Body of pancreas (tissue), 4 donors: ENCODE measurements at regions not wholly inside any gene's neighbourhood (a gene's known extent, or its start where the extent isn't known, plus 50 kb on each side); places are given as distances from the start of the nearest gene placed in this dataset.

ENCODE experiments used
- ATAC-seq: fragments of 150-250 bp; one replicate; pipeline ENCODE4 v1.9.1; 2016
- DNase-seq, 4 donors: peaks; one replicate each; pipeline ENCODE4 v3.0.0-alpha.2; 2019
- H3K27ac ChIP-seq, 4 donors: fragments of 200-600 bp; sonication (generic); 1 replicate in 3 of 4; 2 replicates in 1 of 4; pipeline versions ENCODE4 v1.5.1 to v1.6.1; 2016 to 2019; ENCODE audit warnings: mild to moderate bottlenecking in 1 of 4, mixed read lengths in 1 of 4, moderate library complexity in 1 of 4
- H3K27me3 ChIP-seq, 2 donors: fragments of 200-600 bp; sonication (generic); one replicate each; pipeline ENCODE4 v1.6.0; 2016; ENCODE audit warnings: mild to moderate bottlenecking in 1 of 2
- H3K36me3 ChIP-seq, 2 donors: fragments of 200-600 bp; sonication (generic); replicated peaks in 1 of 2; 2 replicates each; pipeline ENCODE4 v1.5.1; 2016; ENCODE audit warnings: low read depth in 2 of 2; ENCODE audit not compliant: insufficient read depth in 1 of 2
- H3K4me1 ChIP-seq: fragments of 200-600 bp; sonication (generic); one replicate; pipeline ENCODE4 v1.6.0; 2016
- H3K4me3 ChIP-seq, 2 donors: fragments of 200-600 bp; sonication (generic); 1 replicate in 1 of 2; 2 replicates in 1 of 2; pipeline ENCODE4 v1.5.1; 2016 to 2019
- H3K9me3 ChIP-seq, 3 donors: fragments of 200-600 bp; sonication (generic); 1 replicate in 2 of 3; 2 replicates in 1 of 3; pipeline ENCODE4 v1.5.1; 2016
- POLR2A ChIP-seq, 3 donors: fragments of 450-650 bp; IDR thresholded peaks; one replicate each; pipeline ENCODE4 v1.6.1; 2016; ENCODE audit warnings: antibody characterized with exemption in 3 of 3, mild to moderate bottlenecking in 2 of 3
- WGBS, 2 donors: methylation state at CpG; one replicate each; pipeline ENCODE4 v1.1.5; 2017; 5-methylcytosine and 5-hydroxymethylcytosine counted together
- intact Hi-C: fragments of 100-400 bp; cut with DNase I; formaldehyde crosslinking; loops from one replicate; pipeline ENCODE4 v1.15.1; 2023
- TF ChIP-seq, protein P1 (sequence below), 7 experiments: fragments of 450-650 bp in 4 of 7; fragments of 200-600 bp in 3 of 7; sonication (generic) in 3 of 7; IDR thresholded peaks; one replicate each; pipeline ENCODE4 v1.5.1; 2016 to 2019; ENCODE audit warnings: antibody characterized with exemption in 7 of 7

DNA sequence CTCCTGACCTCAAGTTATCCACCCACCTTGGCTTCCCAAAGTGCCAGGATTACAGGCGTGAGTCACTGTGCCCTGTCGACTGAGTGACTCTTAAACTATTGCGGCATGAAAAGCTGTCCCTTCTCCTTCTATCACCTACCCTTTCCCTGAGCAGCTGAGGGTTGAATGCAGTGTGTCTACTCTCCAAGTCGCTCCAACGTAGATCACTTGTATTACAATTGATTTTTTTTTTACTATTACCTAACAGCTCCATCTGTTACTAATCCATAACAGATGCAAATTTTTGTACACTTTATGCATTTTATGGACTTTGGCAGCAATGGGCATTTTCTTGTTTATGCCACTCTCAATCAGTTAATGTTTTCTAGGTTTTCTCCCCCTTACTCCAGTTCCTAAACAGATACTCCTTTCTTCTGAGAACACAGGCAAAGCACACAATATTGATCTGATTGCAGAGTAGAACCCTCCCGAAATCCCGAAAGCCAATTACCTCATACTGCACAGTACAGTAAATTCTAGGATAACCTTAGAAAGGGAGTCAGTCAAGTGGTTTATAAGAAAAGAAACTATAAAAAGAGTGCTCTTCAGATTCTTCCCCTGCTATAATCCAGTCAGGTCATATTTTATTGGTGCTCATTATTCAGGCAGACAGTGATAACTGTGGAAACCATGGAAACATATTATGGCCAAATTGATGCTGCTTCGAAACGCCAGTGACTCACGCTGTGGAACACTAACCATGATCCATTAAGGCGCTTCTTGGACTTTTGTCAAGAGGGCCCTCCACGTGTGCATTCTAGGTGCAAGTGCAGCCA lies 273.0 kb downstream of the ADGB start:
- ATAC-seq (peak; percentile 73), DNase-seq (peak in 1 of 4 donors; percentile 22)
- H3K27ac ChIP-seq = peak overlapping the region in 2 of 4 donors; percentile 14 to 34
- peaks cover 20% of the 10 kb centered on the region for H3K4me1 ChIP-seq
- intact Hi-C loops = no loop called here
- no peak for TF ChIP-seq POLR2A (IDR thresholded peaks at IDR 0.05)
- TF ChIP-seq, protein P1, sequence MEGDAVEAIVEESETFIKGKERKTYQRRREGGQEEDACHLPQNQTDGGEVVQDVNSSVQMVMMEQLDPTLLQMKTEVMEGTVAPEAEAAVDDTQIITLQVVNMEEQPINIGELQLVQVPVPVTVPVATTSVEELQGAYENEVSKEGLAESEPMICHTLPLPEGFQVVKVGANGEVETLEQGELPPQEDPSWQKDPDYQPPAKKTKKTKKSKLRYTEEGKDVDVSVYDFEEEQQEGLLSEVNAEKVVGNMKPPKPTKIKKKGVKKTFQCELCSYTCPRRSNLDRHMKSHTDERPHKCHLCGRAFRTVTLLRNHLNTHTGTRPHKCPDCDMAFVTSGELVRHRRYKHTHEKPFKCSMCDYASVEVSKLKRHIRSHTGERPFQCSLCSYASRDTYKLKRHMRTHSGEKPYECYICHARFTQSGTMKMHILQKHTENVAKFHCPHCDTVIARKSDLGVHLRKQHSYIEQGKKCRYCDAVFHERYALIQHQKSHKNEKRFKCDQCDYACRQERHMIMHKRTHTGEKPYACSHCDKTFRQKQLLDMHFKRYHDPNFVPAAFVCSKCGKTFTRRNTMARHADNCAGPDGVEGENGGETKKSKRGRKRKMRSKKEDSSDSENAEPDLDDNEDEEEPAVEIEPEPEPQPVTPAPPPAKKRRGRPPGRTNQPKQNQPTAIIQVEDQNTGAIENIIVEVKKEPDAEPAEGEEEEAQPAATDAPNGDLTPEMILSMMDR (IDR thresholded peaks at IDR 0.05) = no peak
- no peaks in the 10 kb centered on the region for H3K27me3 ChIP-seq
- H3K36me3 ChIP-seq = no peaks in the 10 kb centered on the region
- no peak overlapping the region for H3K4me3 ChIP-seq
- 59 to 67% methylated on average over 12 of the region's 12 CpGs for WGBS, 2 donors
- no peaks in the 10 kb centered on the region for H3K9me3 ChIP-seq

DNA sequence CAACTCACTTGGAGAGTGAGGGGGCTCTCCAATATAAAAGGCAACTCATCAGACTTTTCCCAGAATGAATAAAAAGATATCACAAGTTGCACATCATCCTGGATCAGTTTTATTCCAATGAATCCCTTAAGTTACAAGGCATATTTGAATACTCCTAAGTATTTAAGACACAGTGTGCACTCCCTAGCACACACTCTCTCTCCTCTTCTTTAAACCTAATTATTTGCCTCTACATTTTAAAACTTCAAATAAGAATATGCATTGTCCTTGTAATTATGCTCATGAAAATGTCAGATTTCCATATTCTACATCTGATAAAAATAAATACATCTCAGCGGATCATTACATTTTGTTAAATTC lies 273.6 kb downstream of the ADGB start:
- H3K9me3 ChIP-seq = no peaks in the 10 kb centered on the region
- ATAC-seq = no peak
- DNase-seq = no peak
- H3K27me3 ChIP-seq = no peaks in the 10 kb centered on the region
- H3K4me1 ChIP-seq = peaks cover 20% of the 10 kb centered on the region
- WGBS, 2 donors = 92 to 95% methylated on average over 1 of the region's 1 CpG
- no peak for TF ChIP-seq POLR2A (IDR thresholded peaks at IDR 0.05)
- TF ChIP-seq, protein P1 (IDR thresholded peaks at IDR 0.05) = no peak
- peak overlapping the region in 1 of 4 donors; percentile 34 for H3K27ac ChIP-seq
- H3K4me3 ChIP-seq = no peak overlapping the region
- no peaks in the 10 kb centered on the region for H3K36me3 ChIP-seq
- intact Hi-C loops = no loop called here

DNA sequence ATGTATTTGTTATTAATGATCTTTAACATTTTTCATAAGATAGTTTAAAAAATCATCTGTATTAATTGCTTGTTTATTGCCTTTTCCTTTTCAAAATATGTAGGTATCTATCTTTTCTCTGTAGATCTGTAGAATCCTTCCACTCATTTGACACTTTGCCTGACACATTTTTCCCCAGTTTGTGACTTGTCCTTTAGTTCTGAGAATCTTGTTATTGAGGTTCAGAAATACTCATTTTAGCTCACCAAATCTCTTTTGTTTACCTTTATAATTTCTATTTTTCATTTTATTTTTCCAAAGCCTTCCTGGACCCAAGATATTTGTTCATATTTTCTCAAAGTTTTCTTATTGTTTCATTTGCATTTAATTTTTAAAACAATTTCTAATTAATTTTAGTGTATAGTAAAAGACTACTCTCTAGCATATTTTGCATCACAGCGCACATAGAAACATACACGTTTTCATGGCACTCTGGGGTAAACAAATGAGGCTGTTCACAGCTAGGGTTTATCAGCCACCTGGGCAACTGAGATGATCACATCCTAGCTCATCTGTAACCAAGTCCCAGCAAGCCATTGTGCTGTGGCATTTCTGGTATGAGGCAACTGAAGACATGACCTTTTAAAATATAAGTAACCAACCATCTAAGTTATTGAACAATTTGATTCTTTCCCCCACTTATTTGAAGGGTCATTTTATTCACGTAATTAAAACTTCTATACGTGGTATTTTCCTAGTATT lies 275.7 kb downstream of the ADGB start:
- WGBS, 2 donors = 82 to 85% methylated on average over 4 of the region's 4 CpGs
- no peak overlapping the region for H3K4me3 ChIP-seq
- H3K36me3 ChIP-seq = no peaks in the 10 kb centered on the region
- no peak overlapping the region for H3K27ac ChIP-seq
- TF ChIP-seq POLR2A (IDR thresholded peaks at IDR 0.05) = no peak
- TF ChIP-seq, protein P1 (IDR thresholded peaks at IDR 0.05) = no peak
- ATAC-seq (no peak), DNase-seq (no peak)
- H3K9me3 ChIP-seq = no peaks in the 10 kb centered on the region
- H3K4me1 ChIP-seq = peaks cover 25% of the 10 kb centered on the region
- intact Hi-C loops = no loop called here
- no peaks in the 10 kb centered on the region for H3K27me3 ChIP-seq

GRCh38 chr6:146875927-146876270 lies 277.1 kb downstream of the ADGB start:
- TF ChIP-seq, protein P1 (IDR thresholded peaks at IDR 0.05) = no peak
- TF ChIP-seq POLR2A (IDR thresholded peaks at IDR 0.05) = no peak
- WGBS, 2 donors = 87% methylated on average over 4 of the region's 4 CpGs
- ATAC-seq = no peak
- no peak overlapping the region for H3K4me3 ChIP-seq
- no peaks in the 10 kb centered on the region for H3K36me3 ChIP-seq
- H3K27ac ChIP-seq = no peak overlapping the region
- intact Hi-C loops = no loop called here
- H3K27me3 ChIP-seq = no peaks in the 10 kb centered on the region
- peaks cover 25% of the 10 kb centered on the region for H3K4me1 ChIP-seq
- no peaks in the 10 kb centered on the region for H3K9me3 ChIP-seq
- DNase-seq = no peak
